ENCODE measurements at regions not wholly inside any gene's neighbourhood (a gene's known extent, or its start where the extent isn't known, plus 50 kb on each side); places are given as distances from the start of the nearest gene placed in this dataset.

DNA sequence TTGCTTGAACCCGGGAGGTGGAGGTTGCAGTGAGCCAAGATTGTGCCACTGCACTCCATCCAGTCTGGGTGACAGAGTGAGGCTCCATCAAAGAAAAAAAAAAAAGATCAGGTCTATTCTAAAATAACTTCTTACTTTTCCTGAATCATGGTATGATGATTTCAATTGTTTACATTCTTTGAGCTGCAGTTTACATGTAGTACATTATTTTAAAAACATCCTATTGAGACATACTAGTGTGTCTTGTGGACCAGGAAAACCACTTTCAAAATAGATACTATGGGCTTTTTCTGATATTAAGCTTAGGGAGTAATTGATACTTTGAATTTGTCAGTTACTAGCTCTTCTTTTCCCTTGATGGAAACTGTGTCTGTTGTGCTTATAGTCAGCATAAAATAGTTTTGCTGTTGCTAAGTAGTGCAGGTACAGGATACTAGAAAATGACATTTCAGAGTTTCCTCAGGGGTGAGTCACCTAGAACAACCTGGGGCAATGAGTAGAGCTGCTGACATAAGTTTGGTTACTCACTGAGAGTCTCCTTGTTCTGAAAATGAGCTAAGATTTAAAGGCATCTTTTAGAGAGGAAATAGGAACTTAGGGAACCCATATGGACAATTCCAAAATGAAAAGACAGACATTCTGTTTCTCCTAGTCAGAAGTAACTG lies 53.2 kb upstream of the C4orf54 start:
- Mint-ChIP-seq H3K27ac (no peak overlapping the region), H3K36me3 (ENCODE audit: low read depth) (no peaks in the 10 kb centered on the region), H3K4me1 (ENCODE audit: low read depth) (peaks cover 5% of the 10 kb centered on the region), H3K4me3 (no peak overlapping the region), H3K27me3 (peaks cover 1% of the 10 kb centered on the region), H3K9me3 (no peaks in the 10 kb centered on the region)
- intact Hi-C loops (cut with micrococcal nuclease), result no loop called here
- no peak for DNase-seq
- POLR2A ChIA-PET, result interaction anchor here (0.6 kb wide), 1 partner anchor 1363 kb away, joined by 5 read pairs; no protein-coding TSS in a partner anchor
- TF ChIP-seq, protein P1, sequence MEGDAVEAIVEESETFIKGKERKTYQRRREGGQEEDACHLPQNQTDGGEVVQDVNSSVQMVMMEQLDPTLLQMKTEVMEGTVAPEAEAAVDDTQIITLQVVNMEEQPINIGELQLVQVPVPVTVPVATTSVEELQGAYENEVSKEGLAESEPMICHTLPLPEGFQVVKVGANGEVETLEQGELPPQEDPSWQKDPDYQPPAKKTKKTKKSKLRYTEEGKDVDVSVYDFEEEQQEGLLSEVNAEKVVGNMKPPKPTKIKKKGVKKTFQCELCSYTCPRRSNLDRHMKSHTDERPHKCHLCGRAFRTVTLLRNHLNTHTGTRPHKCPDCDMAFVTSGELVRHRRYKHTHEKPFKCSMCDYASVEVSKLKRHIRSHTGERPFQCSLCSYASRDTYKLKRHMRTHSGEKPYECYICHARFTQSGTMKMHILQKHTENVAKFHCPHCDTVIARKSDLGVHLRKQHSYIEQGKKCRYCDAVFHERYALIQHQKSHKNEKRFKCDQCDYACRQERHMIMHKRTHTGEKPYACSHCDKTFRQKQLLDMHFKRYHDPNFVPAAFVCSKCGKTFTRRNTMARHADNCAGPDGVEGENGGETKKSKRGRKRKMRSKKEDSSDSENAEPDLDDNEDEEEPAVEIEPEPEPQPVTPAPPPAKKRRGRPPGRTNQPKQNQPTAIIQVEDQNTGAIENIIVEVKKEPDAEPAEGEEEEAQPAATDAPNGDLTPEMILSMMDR (IDR thresholded peaks at IDR 0.05), result no peak
- CTCF ChIA-PET, result interaction anchor here (1.6 kb wide), 1 partner anchor 14 kb away, joined by 5 read pairs; no protein-coding TSS in a partner anchor
- ATAC-seq, result peak; percentile 89

DNA sequence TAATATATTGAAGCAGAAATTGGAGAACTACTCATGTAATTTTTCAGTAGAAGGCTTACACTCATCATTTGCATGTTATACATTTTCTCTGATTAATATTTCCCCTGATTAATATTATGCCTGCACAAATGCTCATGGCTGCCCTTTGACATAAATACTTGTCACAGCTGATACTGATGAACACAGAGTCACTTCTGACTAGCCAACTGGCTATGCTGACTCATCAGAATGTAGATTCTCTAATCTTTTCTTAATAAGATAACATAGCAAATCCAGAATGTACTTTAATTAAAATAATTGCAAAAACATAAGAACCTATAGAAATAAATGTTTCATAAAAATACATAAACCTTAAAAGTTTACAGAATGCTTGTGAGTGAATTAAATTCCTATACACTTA lies 52.4 kb upstream of the C4orf54 start:
- Mint-ChIP-seq H3K27ac (no peak overlapping the region), H3K4me1 (ENCODE audit: low read depth) (peaks cover 5% of the 10 kb centered on the region), H3K36me3 (ENCODE audit: low read depth) (no peaks in the 10 kb centered on the region), H3K9me3 (no peaks in the 10 kb centered on the region), H3K4me3 (no peak overlapping the region), H3K27me3 (peaks cover 3% of the 10 kb centered on the region)
- ChIA-PET CTCF (no interaction called here), POLR2A (no interaction called here)
- TF ChIP-seq, protein P1 (IDR thresholded peaks at IDR 0.05), result no peak
- intact Hi-C loops (cut with micrococcal nuclease), result no loop called here
- ATAC-seq (no peak), DNase-seq (no peak)

DNA sequence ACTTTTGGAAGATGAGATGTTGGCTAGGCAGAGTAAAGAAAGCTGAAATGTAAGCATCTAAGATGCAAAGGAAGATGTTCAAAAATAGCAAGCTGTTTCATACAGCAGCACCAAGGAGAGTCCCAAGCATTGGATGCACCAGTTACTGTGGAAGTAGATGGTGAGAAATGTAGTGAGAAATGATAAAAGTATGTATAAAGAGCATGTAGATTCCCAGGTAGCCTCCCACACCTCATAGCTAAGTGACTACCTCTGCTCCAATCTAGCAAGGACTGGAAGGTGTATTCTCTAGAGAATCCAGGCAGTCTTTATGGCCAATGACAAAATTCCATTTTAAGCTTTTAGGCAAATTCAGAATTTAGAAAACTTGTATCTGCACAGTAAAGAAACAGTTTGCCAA lies 50.9 kb upstream of the C4orf54 start:
- TF ChIP-seq, protein P1 (IDR thresholded peaks at IDR 0.05), result no peak
- CTCF ChIA-PET, result interaction anchor here (1.2 kb wide), 1 partner anchor 9 kb away, joined by 3 read pairs; no protein-coding TSS in a partner anchor
- H3K27me3 Mint-ChIP-seq, result peaks cover 12% of the 10 kb centered on the region
- no peak for ATAC-seq
- no peaks in the 10 kb centered on the region for H3K36me3 Mint-ChIP-seq (ENCODE audit: low read depth)
- intact Hi-C loops (cut with micrococcal nuclease), result no loop called here
- peaks cover 5% of the 10 kb centered on the region for H3K4me1 Mint-ChIP-seq (ENCODE audit: low read depth)
- DNase-seq, result no peak
- H3K4me3 Mint-ChIP-seq, result no peak overlapping the region
- no peak overlapping the region for H3K27ac Mint-ChIP-seq
- POLR2A ChIA-PET, result no interaction called here
- H3K9me3 Mint-ChIP-seq, result peaks cover 2% of the 10 kb centered on the region
